NCI-H460 (cell line): ENCODE measurements at regions not wholly inside any gene's neighbourhood (a gene's known extent, or its start where the extent isn't known, plus 50 kb on each side); places are given as distances from the start of the nearest gene placed in this dataset.

Source experiments
- DNase-seq: peaks from one replicate; pipeline ENCODE4 v3.0.0-alpha.2; 2016; ENCODE audit warnings: low read depth; ENCODE audit errors: extremely low read depth

GRCh38 chr6:44630125-44631028 lies 242.9 kb downstream of the CDC5L start:
- peak; percentile 23 for DNase-seq

- no peak for DNase-seq
Measured at GRCh38 chr6:44631968-44632367, 244.5 kb downstream of the CDC5L start.

- DNase-seq = no peak
Measured at GRCh38 chr6:44634321-44634720, 246.8 kb downstream of the CDC5L start.

GRCh38 chr6:44635486-44635885 lies 248.0 kb downstream of the CDC5L start:
- DNase-seq = no peak

- no peak for DNase-seq
Measured at GRCh38 chr6:44636561-44637248, 249.2 kb downstream of the CDC5L start.

- no peak for DNase-seq
Measured at GRCh38 chr6:44641344-44642031, 254.0 kb downstream of the CDC5L start.

- no peak for DNase-seq
Measured at GRCh38 chr6:44642349-44642748, 254.8 kb downstream of the CDC5L start.

GRCh38 chr6:44642870-44643522 lies 255.5 kb downstream of the CDC5L start:
- DNase-seq = no peak

GRCh38 chr6:44645276-44645675 lies 257.8 kb downstream of the CDC5L start:
- no peak for DNase-seq

GRCh38 chr6:44646355-44646754 lies 258.8 kb downstream of the CDC5L start:
- DNase-seq = no peak

GRCh38 chr6:44649365-44650025 lies 262.0 kb downstream of the CDC5L start:
- DNase-seq = no peak

- DNase-seq = no peak
Measured at GRCh38 chr6:44650495-44650894, 263.0 kb downstream of the CDC5L start.

GRCh38 chr6:44650947-44651346 lies 263.4 kb downstream of the CDC5L start:
- no peak for DNase-seq

- no peak for DNase-seq
Measured at GRCh38 chr6:44651604-44652003, 264.1 kb downstream of the CDC5L start.

- DNase-seq = no peak
Measured at GRCh38 chr6:44652547-44652946, 265.0 kb downstream of the CDC5L start.

- DNase-seq = no peak
Measured at GRCh38 chr6:44653091-44653490, 265.6 kb downstream of the CDC5L start.

GRCh38 chr6:44653761-44654218 lies 266.3 kb downstream of the CDC5L start:
- no peak for DNase-seq

- peak; percentile 9 for DNase-seq
Measured at GRCh38 chr6:44655412-44656342, 268.2 kb downstream of the CDC5L start.

- DNase-seq = no peak
Measured at GRCh38 chr6:44656691-44657090, 269.2 kb downstream of the CDC5L start.
